ENCODE measurements at regions not wholly inside any gene's neighbourhood (a gene's known extent, or its start where the extent isn't known, plus 50 kb on each side); places are given as distances from the start of the nearest gene placed in this dataset.

DNA sequence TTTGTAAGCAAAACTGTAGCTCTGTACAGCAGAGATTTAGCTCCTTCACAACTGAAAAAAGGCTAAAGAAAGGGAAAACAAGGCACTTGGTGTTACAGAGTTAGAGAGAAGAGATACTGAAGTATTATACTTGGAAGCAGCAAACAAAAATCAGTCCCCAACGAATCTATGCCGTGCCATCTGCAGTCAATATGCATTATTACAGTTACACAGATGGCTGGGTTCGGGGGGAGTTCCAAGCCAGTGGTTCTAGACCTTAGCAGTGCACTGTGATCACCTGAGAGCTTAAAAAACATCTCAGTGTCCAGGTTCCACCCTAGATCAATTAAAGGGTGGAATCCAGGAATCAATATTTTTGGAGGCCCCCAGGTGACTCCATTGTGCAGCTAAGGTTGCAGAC lies 489.9 kb downstream of the SHISA9 start:
- no peak for DNase-seq (ENCODE audit: low spot score)
- TF ChIP-seq, protein P1, sequence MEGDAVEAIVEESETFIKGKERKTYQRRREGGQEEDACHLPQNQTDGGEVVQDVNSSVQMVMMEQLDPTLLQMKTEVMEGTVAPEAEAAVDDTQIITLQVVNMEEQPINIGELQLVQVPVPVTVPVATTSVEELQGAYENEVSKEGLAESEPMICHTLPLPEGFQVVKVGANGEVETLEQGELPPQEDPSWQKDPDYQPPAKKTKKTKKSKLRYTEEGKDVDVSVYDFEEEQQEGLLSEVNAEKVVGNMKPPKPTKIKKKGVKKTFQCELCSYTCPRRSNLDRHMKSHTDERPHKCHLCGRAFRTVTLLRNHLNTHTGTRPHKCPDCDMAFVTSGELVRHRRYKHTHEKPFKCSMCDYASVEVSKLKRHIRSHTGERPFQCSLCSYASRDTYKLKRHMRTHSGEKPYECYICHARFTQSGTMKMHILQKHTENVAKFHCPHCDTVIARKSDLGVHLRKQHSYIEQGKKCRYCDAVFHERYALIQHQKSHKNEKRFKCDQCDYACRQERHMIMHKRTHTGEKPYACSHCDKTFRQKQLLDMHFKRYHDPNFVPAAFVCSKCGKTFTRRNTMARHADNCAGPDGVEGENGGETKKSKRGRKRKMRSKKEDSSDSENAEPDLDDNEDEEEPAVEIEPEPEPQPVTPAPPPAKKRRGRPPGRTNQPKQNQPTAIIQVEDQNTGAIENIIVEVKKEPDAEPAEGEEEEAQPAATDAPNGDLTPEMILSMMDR (IDR thresholded peaks at IDR 0.05; ENCODE audit: borderline replicate concordance, control extremely low read depth, extremely low read depth, insufficient read depth, missing control alignments) = no peak
- in situ Hi-C loops (cut with MboI; ENCODE audit: low sequenced_read_pairs, unreplicated experiment) = no loop called here

- in situ Hi-C loops (cut with MboI; ENCODE audit: low sequenced_read_pairs, unreplicated experiment) = no loop called here
- TF ChIP-seq, protein P1 (IDR thresholded peaks at IDR 0.05; ENCODE audit: borderline replicate concordance, control extremely low read depth, extremely low read depth, insufficient read depth, missing control alignments) = no peak
- no peak for DNase-seq (ENCODE audit: low spot score)
These were observed 490.9 kb downstream of the SHISA9 start for GRCh38 chr16:13392341-13392740.

GRCh38 chr16:13393816-13394215 lies 492.4 kb downstream of the SHISA9 start:
- TF ChIP-seq, protein P1 (IDR thresholded peaks at IDR 0.05; ENCODE audit: borderline replicate concordance, control extremely low read depth, extremely low read depth, insufficient read depth, missing control alignments) = no peak
- no peak for DNase-seq (ENCODE audit: low spot score)
- in situ Hi-C loops (cut with MboI; ENCODE audit: low sequenced_read_pairs, unreplicated experiment) = no loop called here

- TF ChIP-seq, protein P1 (IDR thresholded peaks at IDR 0.05; ENCODE audit: borderline replicate concordance, control extremely low read depth, extremely low read depth, insufficient read depth, missing control alignments) = no peak
- no peak for DNase-seq (ENCODE audit: low spot score)
- in situ Hi-C loops (cut with MboI; ENCODE audit: low sequenced_read_pairs, unreplicated experiment) = no loop called here
These were observed 493.1 kb downstream of the SHISA9 start for GRCh38 chr16:13394488-13394887.

DNA sequence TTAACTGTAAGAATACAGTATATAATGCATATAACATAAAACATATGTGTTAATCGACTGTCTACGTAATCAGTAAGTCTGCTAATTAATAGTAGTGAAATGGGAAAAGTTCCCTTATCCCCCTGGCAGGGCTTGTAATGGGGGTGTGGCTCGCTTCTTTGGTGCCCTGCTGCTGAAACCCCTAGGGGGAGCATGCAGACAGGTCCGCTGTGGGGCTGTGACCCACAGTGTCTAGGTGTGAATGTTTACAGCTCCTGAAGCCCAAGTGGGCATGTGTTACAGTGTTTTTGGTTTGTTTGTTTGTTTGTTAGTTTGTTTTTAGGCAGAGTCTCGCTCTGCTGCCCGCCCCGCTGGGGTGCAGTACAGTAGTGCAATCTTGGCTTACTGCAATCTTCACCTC lies 495.7 kb downstream of the SHISA9 start:
- in situ Hi-C loops (cut with MboI; ENCODE audit: low sequenced_read_pairs, unreplicated experiment) = no loop called here
- TF ChIP-seq, protein P1 (IDR thresholded peaks at IDR 0.05; ENCODE audit: borderline replicate concordance, control extremely low read depth, extremely low read depth, insufficient read depth, missing control alignments) = no peak
- DNase-seq (ENCODE audit: low spot score) = no peak

GRCh38 chr16:13401641-13402040 lies 500.2 kb downstream of the SHISA9 start:
- in situ Hi-C loops (cut with MboI; ENCODE audit: low sequenced_read_pairs, unreplicated experiment) = no loop called here
- no peak for DNase-seq (ENCODE audit: low spot score)
- TF ChIP-seq, protein P1 (IDR thresholded peaks at IDR 0.05; ENCODE audit: borderline replicate concordance, control extremely low read depth, extremely low read depth, insufficient read depth, missing control alignments) = no peak

DNA sequence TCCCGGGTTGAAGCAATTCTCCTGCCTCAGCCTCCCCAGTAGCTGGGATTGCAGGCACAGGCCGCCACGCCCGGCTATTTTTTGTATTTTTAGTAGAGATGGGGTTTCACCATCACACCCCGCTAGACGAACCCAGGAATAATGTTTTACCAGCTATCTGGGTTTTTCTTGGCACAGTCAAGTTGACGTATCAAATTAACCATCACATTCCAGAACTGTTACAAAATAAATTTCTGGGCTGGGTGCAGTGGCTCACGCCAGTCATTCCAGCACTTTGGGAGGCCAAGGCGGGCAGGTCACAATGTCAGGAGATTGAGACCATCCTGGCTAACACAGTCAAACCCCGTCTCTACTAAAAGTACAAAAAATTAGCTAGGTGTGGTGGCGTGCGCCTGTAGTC lies 501.2 kb downstream of the SHISA9 start:
- TF ChIP-seq, protein P1 (IDR thresholded peaks at IDR 0.05; ENCODE audit: borderline replicate concordance, control extremely low read depth, extremely low read depth, insufficient read depth, missing control alignments) = no peak
- no peak for DNase-seq (ENCODE audit: low spot score)
- in situ Hi-C loops (cut with MboI; ENCODE audit: low sequenced_read_pairs, unreplicated experiment) = no loop called here
